ENCODE measurements at regions not wholly inside any gene's neighbourhood (a gene's known extent, or its start where the extent isn't known, plus 50 kb on each side); places are given as distances from the start of the nearest gene placed in this dataset.
"Not testable (repeated sequence)": the region's sequence is repeated elsewhere in the genome, so short reads cannot be mapped to it uniquely, and the experiment has no call there.

DNA sequence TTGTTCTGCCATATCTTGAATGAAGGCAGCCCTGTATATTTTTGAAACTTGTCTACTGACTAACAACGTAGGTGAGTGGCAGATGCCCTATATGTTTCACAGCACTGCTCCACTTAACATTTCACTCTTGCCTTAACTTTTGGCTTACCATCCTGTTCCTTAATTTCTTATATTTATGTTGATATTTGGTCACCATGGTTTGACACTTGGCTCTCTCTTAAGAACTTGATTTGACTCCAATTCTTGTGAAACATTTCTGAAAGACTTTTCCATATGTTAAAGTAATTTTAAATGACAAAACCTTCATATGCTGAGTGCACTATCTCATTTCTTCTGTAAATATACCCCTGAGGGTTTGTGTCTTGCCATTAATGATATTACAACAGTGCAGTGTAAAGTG is 434.3 kb upstream of the IMPG1 start:
- no peaks in the 10 kb centered on the region for H3K27me3 Mint-ChIP-seq
- H3K36me3 Mint-ChIP-seq (ENCODE audit: low read depth): no peaks in the 10 kb centered on the region
- peaks cover 3% of the 10 kb centered on the region for H3K9me3 Mint-ChIP-seq
- no peak overlapping the region for H3K4me3 Mint-ChIP-seq
- intact Hi-C loops (cut with micrococcal nuclease): no loop called here
- DNase-seq: no peak
- no peak overlapping the region for H3K27ac Mint-ChIP-seq
- H3K4me1 Mint-ChIP-seq: no peaks in the 10 kb centered on the region

- Mint-ChIP-seq H3K4me1 (no peaks in the 10 kb centered on the region), H3K27me3 (no peaks in the 10 kb centered on the region), H3K4me3 (no peak overlapping the region), H3K27ac (no peak overlapping the region), H3K36me3 (ENCODE audit: low read depth) (no peaks in the 10 kb centered on the region), H3K9me3 (peaks cover 26% of the 10 kb centered on the region)
- intact Hi-C loops (cut with micrococcal nuclease): no loop called here
- no peak for DNase-seq
Measured at GRCh38 chr6:76495909-76496308, 423.4 kb upstream of the IMPG1 start.

DNA sequence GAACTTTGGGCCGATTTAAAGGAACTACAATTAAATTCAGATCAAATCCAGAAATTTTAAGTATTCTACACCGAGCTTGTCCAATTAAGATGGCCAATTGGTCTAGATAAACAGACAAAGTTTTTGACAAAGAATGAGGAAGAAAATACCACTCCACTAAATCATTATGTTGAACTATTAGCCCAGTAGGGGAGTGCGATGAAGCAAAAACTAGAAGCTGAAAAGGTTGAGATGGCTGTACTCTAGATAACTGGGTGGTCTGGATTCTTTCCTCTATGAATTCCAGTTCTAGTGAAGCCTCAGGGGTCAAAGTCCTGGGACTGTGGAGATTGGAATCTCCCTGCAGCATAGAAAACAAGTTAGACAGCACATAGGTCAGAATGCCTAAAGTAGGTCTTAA is 418.9 kb upstream of the IMPG1 start:
- H3K27ac Mint-ChIP-seq; intact Hi-C loops (cut with micrococcal nuclease); H3K36me3 Mint-ChIP-seq (ENCODE audit: low read depth): not testable (repeated sequence)

GRCh38 chr6:76490456-76490855 is 418.0 kb upstream of the IMPG1 start:
- Mint-ChIP-seq H3K4me3 (no peak overlapping the region), H3K9me3 (peaks cover 17% of the 10 kb centered on the region), H3K27me3 (no peaks in the 10 kb centered on the region), H3K4me1 (no peaks in the 10 kb centered on the region), H3K27ac (no peak overlapping the region), H3K36me3 (ENCODE audit: low read depth) (no peaks in the 10 kb centered on the region)
- intact Hi-C loops (cut with micrococcal nuclease): no loop called here
- DNase-seq: no peak

More for the DNA sequence above, 418.9 kb upstream of the IMPG1 start:
- H3K27me3 Mint-ChIP-seq, H3K4me1 Mint-ChIP-seq, H3K4me3 Mint-ChIP-seq, DNase-seq: not testable (repeated sequence)
- H3K9me3 Mint-ChIP-seq: peaks cover 21% of the 10 kb centered on the region

GRCh38 chr6:76481101-76481500 is 408.6 kb upstream of the IMPG1 start:
- intact Hi-C loops (cut with micrococcal nuclease): no loop called here
- no peaks in the 10 kb centered on the region for H3K27me3 Mint-ChIP-seq
- no peaks in the 10 kb centered on the region for H3K4me1 Mint-ChIP-seq
- H3K9me3 Mint-ChIP-seq: peaks cover 8% of the 10 kb centered on the region
- H3K4me3 Mint-ChIP-seq: no peak overlapping the region
- no peak overlapping the region for H3K27ac Mint-ChIP-seq
- DNase-seq: no peak
- H3K36me3 Mint-ChIP-seq (ENCODE audit: low read depth): no peaks in the 10 kb centered on the region

DNA sequence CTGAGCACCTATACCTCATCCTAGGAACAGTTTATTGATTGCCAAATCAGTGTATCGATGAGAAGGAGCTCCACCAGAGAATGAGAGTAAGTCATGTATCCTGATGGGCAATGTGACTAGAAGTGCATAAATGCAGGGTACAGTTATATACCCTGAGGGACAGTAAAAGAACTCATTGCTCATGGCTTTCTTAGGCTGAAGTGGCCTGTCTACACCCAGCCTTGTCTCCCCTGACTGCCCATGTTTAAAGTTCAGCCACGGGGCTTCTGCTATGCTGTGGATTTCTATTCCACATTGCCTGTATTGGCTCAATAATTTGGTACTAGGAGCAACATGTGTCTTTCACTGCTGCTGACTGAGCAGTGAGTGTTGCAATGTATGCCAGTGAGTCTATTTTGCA is 400.4 kb upstream of the IMPG1 start:
- Mint-ChIP-seq H3K4me1 (no peaks in the 10 kb centered on the region), H3K4me3 (no peak overlapping the region), H3K27me3 (no peaks in the 10 kb centered on the region), H3K36me3 (ENCODE audit: low read depth) (no peaks in the 10 kb centered on the region), H3K27ac (no peak overlapping the region), H3K9me3 (peaks cover 4% of the 10 kb centered on the region)
- DNase-seq: no peak
- intact Hi-C loops (cut with micrococcal nuclease): no loop called here

GRCh38 chr6:76466286-76466685 is 393.8 kb upstream of the IMPG1 start:
- H3K27ac Mint-ChIP-seq: no peak overlapping the region
- intact Hi-C loops (cut with micrococcal nuclease): no loop called here
- H3K27me3 Mint-ChIP-seq: no peaks in the 10 kb centered on the region

GRCh38 chr6:76465410-76465809 is 392.9 kb upstream of the IMPG1 start:
- no peaks in the 10 kb centered on the region for H3K9me3 Mint-ChIP-seq
- intact Hi-C loops (cut with micrococcal nuclease): no loop called here
- H3K4me1 Mint-ChIP-seq: no peaks in the 10 kb centered on the region
- H3K27me3 Mint-ChIP-seq: no peaks in the 10 kb centered on the region
- no peak overlapping the region for H3K4me3 Mint-ChIP-seq
- no peaks in the 10 kb centered on the region for H3K36me3 Mint-ChIP-seq (ENCODE audit: low read depth)
- no peak for DNase-seq
- H3K27ac Mint-ChIP-seq: no peak overlapping the region

More at GRCh38 chr6:76466286-76466685, 393.8 kb upstream of the IMPG1 start:
- Mint-ChIP-seq H3K4me1 (no peaks in the 10 kb centered on the region), H3K4me3 (no peak overlapping the region), H3K36me3 (ENCODE audit: low read depth) (no peaks in the 10 kb centered on the region), H3K9me3 (no peaks in the 10 kb centered on the region)
- DNase-seq: no peak

GRCh38 chr6:76453270-76453669 is 380.8 kb upstream of the IMPG1 start:
- no peaks in the 10 kb centered on the region for H3K9me3 Mint-ChIP-seq
- H3K4me1 Mint-ChIP-seq: no peaks in the 10 kb centered on the region
- H3K27ac Mint-ChIP-seq: no peak overlapping the region
- no peaks in the 10 kb centered on the region for H3K27me3 Mint-ChIP-seq
- DNase-seq: no peak
- intact Hi-C loops (cut with micrococcal nuclease): no loop called here
- no peaks in the 10 kb centered on the region for H3K36me3 Mint-ChIP-seq (ENCODE audit: low read depth)
- H3K4me3 Mint-ChIP-seq: no peak overlapping the region

DNA sequence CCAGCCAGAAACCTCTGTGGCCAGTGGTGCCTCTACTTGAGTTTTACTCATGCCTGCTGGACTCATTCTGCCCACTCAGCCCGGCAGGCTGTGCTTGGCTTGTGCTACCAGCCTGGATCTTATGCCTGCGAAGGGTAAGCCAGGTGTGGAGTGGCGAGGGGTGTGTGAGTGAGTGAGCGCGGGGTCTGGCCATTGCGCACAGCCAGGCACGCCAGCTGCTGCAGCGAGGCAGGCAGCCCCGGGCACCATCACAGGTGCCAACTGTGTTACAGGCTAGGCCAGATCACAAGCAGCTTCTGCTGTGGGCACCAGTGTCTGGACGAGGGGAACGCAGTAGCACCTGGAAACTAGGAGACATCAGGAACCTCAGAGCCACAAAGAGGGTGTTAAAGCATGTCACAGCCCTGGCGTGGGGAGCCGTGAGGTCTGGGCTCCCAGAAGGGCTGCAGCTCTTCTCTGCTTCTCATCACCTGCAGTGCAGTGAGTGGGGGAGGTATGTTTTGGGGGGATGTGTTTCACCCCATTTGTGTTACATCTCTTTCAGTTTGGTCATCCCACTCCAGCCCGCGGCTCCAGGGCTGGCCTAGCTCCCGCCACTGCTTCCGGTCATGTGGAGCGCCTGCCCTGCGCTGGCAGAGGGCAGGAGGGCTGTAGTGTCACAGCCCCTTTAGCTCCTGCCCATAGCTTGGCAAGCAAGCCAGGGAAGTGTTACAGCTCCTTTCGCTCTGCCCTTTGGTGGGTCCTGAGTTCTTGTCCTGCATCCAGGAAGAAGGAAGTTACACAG is 379.7 kb upstream of the IMPG1 start:
- Mint-ChIP-seq H3K4me3 (no peak overlapping the region), H3K9me3 (no peaks in the 10 kb centered on the region), H3K27me3 (no peaks in the 10 kb centered on the region), H3K27ac (no peak overlapping the region), H3K36me3 (ENCODE audit: low read depth) (no peaks in the 10 kb centered on the region), H3K4me1 (no peaks in the 10 kb centered on the region)
- no peak for DNase-seq
- intact Hi-C loops (cut with micrococcal nuclease): no loop called here

- H3K4me1 Mint-ChIP-seq: no peaks in the 10 kb centered on the region
Measured at GRCh38 chr6:76448109-76448508, 375.6 kb upstream of the IMPG1 start.

DNA sequence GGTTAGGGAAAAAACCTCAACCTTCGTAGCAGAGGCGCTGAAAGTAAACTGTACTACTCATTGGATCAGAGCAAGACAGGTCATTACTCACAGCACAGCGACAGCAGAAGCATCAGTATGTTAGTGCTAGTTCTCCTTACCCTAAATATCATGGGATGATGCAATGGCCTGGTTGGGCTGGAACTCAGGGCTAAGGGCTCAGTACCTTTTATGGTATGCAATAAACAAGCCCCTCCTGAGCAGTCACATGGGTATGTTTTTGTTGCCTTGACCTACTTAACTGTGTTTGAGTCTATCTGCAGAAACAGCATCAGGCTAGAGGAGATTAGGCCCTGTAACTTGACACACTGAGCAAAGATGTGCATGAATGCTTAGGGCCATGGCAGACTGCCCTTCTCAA is 369.4 kb upstream of the IMPG1 start:
- no peak for DNase-seq
- H3K27me3 Mint-ChIP-seq: no peaks in the 10 kb centered on the region
- no peaks in the 10 kb centered on the region for H3K9me3 Mint-ChIP-seq
- no peak overlapping the region for H3K27ac Mint-ChIP-seq
- intact Hi-C loops (cut with micrococcal nuclease): no loop called here
- H3K4me1 Mint-ChIP-seq: no peaks in the 10 kb centered on the region
- no peaks in the 10 kb centered on the region for H3K36me3 Mint-ChIP-seq (ENCODE audit: low read depth)
- H3K4me3 Mint-ChIP-seq: no peak overlapping the region

More at GRCh38 chr6:76448109-76448508, 375.6 kb upstream of the IMPG1 start:
- Mint-ChIP-seq H3K9me3 (no peaks in the 10 kb centered on the region), H3K36me3 (ENCODE audit: low read depth) (no peaks in the 10 kb centered on the region), H3K27ac (no peak overlapping the region), H3K27me3 (no peaks in the 10 kb centered on the region), H3K4me3 (no peak overlapping the region)
- intact Hi-C loops (cut with micrococcal nuclease): no loop called here
- no peak for DNase-seq

DNA sequence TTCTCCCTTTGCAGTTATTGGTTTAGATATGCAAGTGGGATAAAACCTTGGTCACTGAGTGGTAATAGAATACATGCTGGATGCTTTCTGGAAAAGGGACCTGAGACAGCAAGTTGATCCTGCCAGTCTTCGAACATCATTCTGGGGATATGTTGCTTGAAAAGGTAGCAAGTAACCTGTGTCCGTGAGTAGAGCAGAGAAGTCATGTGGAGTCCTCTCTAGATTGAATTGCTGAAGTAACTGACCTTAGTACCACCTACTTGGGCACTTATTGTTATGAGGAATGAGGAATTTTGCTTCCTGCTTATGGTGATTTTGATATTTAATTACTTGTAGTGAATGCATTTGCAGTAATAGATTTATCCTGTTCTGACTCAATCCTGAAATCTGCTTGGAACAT is 367.3 kb upstream of the IMPG1 start:
- Mint-ChIP-seq H3K27ac (no peak overlapping the region), H3K9me3 (no peaks in the 10 kb centered on the region), H3K36me3 (ENCODE audit: low read depth) (no peaks in the 10 kb centered on the region), H3K27me3 (no peaks in the 10 kb centered on the region), H3K4me1 (no peaks in the 10 kb centered on the region), H3K4me3 (no peak overlapping the region)
- DNase-seq: no peak
- intact Hi-C loops (cut with micrococcal nuclease): no loop called here

DNA sequence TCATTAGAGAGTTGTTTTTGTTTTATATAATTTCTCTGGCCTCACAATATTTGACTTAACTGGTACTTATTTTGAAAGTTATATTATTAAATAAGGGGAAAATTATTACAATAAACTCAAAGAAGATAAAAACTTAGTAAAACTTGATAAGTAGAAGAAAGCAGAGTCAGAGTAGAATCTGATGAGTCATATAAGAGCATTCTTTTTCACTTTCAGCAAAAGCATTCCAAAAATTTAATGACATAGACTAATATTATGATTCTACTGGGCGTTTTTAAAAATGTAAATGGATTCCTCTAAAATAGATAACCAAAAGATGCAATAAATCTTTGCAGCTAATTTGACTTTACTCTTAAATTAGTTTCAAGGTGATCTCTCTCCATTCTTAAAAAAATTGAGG is 366.3 kb upstream of the IMPG1 start:
- Mint-ChIP-seq H3K27me3 (no peaks in the 10 kb centered on the region), H3K4me3 (no peak overlapping the region), H3K27ac (no peak overlapping the region), H3K9me3 (no peaks in the 10 kb centered on the region), H3K4me1 (no peaks in the 10 kb centered on the region), H3K36me3 (ENCODE audit: low read depth) (no peaks in the 10 kb centered on the region)
- no peak for DNase-seq
- intact Hi-C loops (cut with micrococcal nuclease): no loop called here

DNA sequence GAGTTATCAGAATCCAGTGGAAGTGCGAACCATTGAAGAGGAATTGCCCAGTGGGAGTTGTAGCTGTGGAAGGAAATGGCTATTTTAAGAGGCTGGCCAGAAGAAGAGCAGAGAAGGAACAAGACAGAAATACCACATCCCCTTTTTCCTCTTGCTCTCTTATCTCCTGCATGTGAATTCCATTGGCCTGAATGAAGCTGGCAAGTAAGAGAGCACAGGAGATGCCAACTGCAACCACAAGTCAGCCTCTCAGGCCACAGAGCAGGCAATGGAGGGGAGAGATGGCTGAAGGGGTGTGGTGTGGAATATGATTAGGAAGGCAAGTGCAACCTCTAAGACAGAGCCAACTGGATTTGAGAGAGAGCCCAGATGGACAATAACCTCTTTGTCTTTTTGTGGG is 362.7 kb upstream of the IMPG1 start:
- Mint-ChIP-seq H3K27ac (no peak overlapping the region), H3K27me3 (no peaks in the 10 kb centered on the region), H3K9me3 (no peaks in the 10 kb centered on the region), H3K4me1 (no peaks in the 10 kb centered on the region), H3K4me3 (no peak overlapping the region), H3K36me3 (ENCODE audit: low read depth) (no peaks in the 10 kb centered on the region)
- intact Hi-C loops (cut with micrococcal nuclease): no loop called here
- DNase-seq: no peak

Measured in activated CD4-positive, alpha-beta T cell treated with anti-CD3 and anti-CD28 coated beads, Interleukin-2, amount 10 ng/mL, durations not matched to agents 24 days and 14 days (primary cell).